Transverse colon (tissue), 3 donors: ENCODE measurements at regions not wholly inside any gene's neighbourhood (a gene's known extent, or its start where the extent isn't known, plus 50 kb on each side); places are given as distances from the start of the nearest gene placed in this dataset.

Experiments
- CTCF ChIP-seq, 5 experiments: fragments of 200-600 bp in 3 of 5; fragments of 450-650 bp in 2 of 5; sonication (generic) in 3 of 5; IDR thresholded peaks; 1 replicate in 2 of 5; 2 replicates in 3 of 5; pipeline ENCODE4 v1.5.1; 2016 to 2017; ENCODE audit warnings: antibody characterized with exemption in 5 of 5, inconsistent platforms in 3 of 5, mild to moderate bottlenecking in 2 of 5, moderate library complexity in 1 of 5
- POLR2A ChIP-seq: fragments of 450-650 bp; IDR thresholded peaks from one replicate; pipeline ENCODE4 v1.6.1; 2016; ENCODE audit warnings: antibody characterized with exemption, mild to moderate bottlenecking, moderate library complexity

- TF ChIP-seq CTCF (IDR thresholded peaks at IDR 0.05) (no peak), POLR2A (no peak)
Measured at GRCh38 chr18:11468120-11468519, 141.3 kb upstream of the SLC35G4 start.
